Mesodermal cell (in vitro differentiated cells): ENCODE measurements at regions not wholly inside any gene's neighbourhood (a gene's known extent, or its start where the extent isn't known, plus 50 kb on each side); places are given as distances from the start of the nearest gene placed in this dataset.
"Not testable (repeated sequence)": the region's sequence is repeated elsewhere in the genome, so short reads cannot be mapped to it uniquely, and the experiment has no call there.

Experiments
- H3K27ac ChIP-seq: 2 replicates; pipeline ENCODE4 v1.7.0; 2013; ENCODE audit warnings: mild to moderate bottlenecking, low read depth, low read length, moderate library complexity; ENCODE audit not compliant: severe bottlenecking
- H3K36me3 ChIP-seq: 2 replicates; pipeline ENCODE4 v1.7.1; 2013; ENCODE audit warnings: mild to moderate bottlenecking, low read length, moderate library complexity; ENCODE audit not compliant: control insufficient read depth, insufficient read depth
- H3K4me1 ChIP-seq: one replicate; pipeline ENCODE4 v1.7.1; 2013; ENCODE audit warnings: mild to moderate bottlenecking, low read length; ENCODE audit not compliant: insufficient read depth, control insufficient read depth, poor library complexity, severe bottlenecking
- H3K4me3 ChIP-seq: 2 replicates; pipeline ENCODE4 v1.7.0; 2013; ENCODE audit warnings: low read length, control low read depth, mild to moderate bottlenecking; ENCODE audit not compliant: insufficient read depth, poor library complexity, severe bottlenecking; ENCODE audit errors: extremely low read depth
- H3K9me3 ChIP-seq: 2 replicates; pipeline ENCODE4 v1.7.1; 2013; ENCODE audit warnings: mild to moderate bottlenecking, low read length, moderate library complexity; ENCODE audit not compliant: control insufficient read depth
- WGBS, 2 experiments: methylation state at CpG; one replicate each; pipeline ENCODE4 v1.1.5; 2013; ENCODE audit warnings: missing lambda C conversion rate in 2 of 2; ENCODE audit not compliant: insufficient coverage in 2 of 2; 5-methylcytosine and 5-hydroxymethylcytosine counted together

DNA sequence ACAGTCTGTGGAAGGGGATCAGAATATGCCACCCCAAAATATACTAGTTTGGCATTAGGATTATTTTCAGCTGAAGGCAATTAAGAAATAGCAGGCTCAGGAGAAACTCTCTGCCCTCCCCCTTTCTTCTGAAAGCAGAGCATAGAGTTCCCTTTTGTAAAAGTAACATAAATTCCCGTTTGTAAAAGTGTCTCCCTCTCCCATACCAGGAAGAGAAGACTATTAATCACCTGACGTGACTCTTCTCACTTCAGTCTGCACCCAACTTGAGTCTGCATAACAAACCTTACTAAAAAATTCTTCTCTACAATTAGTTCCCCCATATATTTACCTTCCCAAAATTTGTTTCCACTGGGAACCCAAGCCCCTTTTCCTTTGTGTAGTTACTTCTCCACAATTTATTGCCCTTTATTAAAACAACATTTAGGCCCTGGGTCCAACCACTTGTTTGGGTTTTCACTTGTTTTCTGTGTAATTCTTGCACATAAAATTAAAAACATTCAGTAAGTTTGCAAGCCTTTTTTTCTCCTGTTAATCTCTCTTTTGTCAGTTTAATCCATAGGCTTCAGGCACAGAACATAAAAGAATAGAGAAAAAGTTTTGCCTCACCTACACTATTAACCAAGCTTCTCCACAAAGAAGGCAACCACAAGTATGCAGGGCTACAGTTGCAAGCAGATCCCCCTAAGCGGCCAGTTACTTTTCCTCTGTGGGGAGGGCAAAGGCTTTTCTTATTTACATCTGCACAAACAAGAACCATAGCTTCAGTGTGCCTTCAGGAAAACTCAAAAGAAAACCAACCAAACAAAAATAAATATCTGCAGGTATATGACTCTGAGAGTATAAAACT lies 73.8 kb upstream of the EPCAM start:
- H3K9me3 ChIP-seq: no peaks in the 10 kb centered on the region
- no peak overlapping the region for H3K27ac ChIP-seq
- no peaks in the 10 kb centered on the region for H3K36me3 ChIP-seq
- WGBS, 2 experiments: 40 to 59% methylated on average over 1 to 2 of the region's 3 CpGs
- no peaks in the 10 kb centered on the region for H3K4me1 ChIP-seq
- no peak overlapping the region for H3K4me3 ChIP-seq

DNA sequence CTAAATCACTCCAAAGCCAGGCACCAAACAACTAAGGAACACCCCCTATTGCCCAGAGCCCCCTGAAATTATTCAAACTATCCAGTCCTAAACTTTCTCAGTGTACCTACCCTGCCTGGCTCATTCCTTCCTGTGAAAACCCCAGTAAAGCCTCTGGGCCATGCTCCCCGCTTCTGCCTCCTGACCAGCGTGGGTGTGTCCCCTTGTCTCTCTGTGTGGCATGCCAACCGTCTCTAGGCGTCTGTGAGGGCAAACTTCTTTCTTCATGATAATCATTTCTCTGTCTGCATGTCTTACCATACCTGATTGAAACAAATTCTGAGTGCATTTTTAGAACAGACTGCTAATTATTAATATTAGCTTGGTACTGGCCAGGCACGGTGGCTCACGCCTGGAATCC lies 75.1 kb upstream of the EPCAM start:
- WGBS, 2 experiments: 94 to 98% methylated on average over 4 to 6 of the region's 6 CpGs
- Histone ChIP-seq H3K4me1 (no peaks in the 10 kb centered on the region), H3K27ac (no peak overlapping the region), H3K36me3 (no peaks in the 10 kb centered on the region), H3K4me3 (no peak overlapping the region), H3K9me3 (no peaks in the 10 kb centered on the region)

DNA sequence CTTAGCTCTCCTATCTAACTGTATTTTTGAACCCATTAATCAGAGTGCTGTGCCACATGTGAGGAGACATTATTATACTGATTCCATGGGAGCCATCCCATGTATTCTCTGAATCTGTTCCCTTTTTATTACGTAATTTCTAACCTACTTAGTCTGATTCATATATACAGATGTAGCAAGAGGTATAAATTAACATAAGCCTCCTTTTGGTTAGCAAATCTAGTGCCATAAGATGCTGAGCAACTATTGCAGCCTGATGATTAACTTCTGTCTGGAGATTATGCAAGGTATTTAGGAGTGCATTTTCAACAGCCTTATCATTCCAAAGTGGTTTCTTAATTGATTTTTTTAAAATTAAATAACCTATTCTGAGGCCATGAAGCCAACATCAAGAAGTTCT lies 80.2 kb upstream of the EPCAM start:
- WGBS, 2 experiments: no CpG with 5 or more reads among the region's 1 CpG
- Histone ChIP-seq H3K4me3 (no peak overlapping the region), H3K27ac (no peak overlapping the region), H3K36me3 (no peaks in the 10 kb centered on the region), H3K4me1 (peaks cover 13% of the 10 kb centered on the region), H3K9me3 (no peaks in the 10 kb centered on the region)

DNA sequence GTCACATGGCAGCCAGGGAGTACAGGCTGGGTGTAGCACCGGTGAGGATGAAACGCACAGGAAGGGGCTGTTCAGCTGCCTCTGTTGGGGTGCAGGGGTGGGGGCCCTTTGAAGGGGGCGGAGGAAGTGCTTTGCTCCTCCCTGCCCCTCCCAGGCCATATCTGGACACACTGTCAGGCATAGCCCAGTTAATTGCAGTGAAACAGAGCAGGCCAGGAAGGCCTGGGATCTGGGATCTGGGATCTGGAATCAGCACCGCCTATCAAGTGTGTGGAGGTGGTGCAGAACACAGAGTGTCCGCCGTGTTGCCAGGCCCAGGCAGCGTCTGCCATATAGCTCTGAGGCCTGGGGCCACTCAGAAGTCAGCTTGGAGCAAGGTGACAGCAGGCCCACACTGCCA lies 85.5 kb upstream of the EPCAM start:
- peaks cover 9% of the 10 kb centered on the region for H3K9me3 ChIP-seq
- no peak overlapping the region for H3K4me3 ChIP-seq
- peaks cover 15% of the 10 kb centered on the region for H3K4me1 ChIP-seq
- no peak overlapping the region for H3K27ac ChIP-seq
- no peaks in the 10 kb centered on the region for H3K36me3 ChIP-seq
- WGBS, 2 experiments: 87 to 91% methylated on average over 4 to 5 of the region's 7 CpGs

DNA sequence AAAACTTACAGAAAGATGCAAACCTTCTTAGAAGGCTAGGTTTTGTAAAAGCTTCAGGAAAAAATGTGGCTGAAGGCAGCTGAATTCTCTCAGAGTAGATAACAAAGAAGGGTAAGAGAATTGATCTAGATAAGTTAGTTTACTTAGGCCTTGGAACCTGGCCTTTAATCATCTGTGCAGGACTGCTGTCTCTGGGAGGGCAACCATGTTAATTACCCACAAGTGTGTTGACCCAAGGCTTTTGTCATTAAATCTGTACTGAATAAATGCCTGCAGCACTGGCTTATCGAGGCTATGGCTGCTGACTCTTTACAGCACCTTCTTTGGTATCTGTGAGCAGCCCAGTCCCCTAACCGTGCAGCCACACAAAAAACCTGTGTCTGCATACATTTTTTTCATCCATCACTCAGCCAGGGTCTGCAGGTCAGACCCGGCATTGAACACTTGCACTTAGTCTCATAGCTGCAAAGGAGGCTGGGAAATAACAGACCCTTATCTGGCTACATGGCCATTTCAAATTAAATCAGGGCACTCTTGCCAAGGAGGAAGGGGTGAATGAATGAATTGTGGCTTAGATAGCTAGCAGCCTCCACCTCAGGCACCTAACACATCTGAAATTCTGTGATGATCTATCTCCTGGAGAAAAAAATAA lies 86.4 kb upstream of the EPCAM start:
- Histone ChIP-seq H3K27ac (peak overlapping the region; percentile 1), H3K4me3 (no peak overlapping the region), H3K9me3 (peaks cover 9% of the 10 kb centered on the region), H3K36me3 (no peaks in the 10 kb centered on the region), H3K4me1 (peaks cover 14% of the 10 kb centered on the region)
- WGBS, 2 experiments: 88% methylated on average over 2 to 3 of the region's 3 CpGs

DNA sequence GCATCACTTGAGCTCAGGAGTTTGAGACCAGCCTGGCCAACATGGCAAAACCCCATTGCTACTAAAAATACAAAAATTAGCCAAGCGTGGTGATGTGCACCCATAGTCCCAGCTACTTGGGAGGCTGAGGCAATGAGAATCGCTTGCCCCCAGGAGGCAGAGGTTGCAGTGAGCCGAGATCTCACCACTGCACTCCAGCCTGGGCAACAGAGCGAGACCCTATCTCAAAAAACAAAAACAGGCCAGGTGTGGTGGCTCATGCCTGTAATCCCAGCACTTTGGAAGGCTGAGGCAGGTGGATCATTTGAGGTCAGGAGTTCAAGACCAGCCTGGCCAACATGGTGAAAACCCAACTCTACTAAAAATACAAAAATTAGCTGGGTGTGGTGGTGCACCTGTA lies 89.6 kb upstream of the EPCAM start:
- WGBS, 2 experiments: 88 to 92% methylated on average over 4 of the region's 4 CpGs
- not testable (repeated sequence) for H3K4me3 ChIP-seq, H3K4me1 ChIP-seq

DNA sequence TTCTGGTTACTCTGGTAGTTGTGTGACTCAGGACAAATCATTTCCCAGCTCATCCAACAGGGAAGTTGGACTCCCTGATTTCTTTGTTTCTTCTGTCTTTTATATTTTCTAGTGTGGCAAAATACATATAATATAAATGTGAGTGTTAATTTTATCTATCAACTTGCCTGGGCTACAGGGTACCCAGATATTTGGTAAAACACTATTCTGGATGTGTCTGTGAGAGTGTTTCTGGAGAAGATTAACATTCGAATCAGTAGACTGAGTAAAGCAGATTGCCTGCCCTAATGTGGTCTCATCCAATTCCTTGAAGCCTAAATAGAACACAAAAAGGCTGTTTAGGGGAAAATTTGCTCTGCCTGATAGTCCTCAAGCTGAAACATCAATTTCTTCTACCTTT lies 91.1 kb upstream of the EPCAM start:
- peaks cover 14% of the 10 kb centered on the region for H3K4me1 ChIP-seq
- H3K9me3 ChIP-seq: peaks cover 3% of the 10 kb centered on the region
- H3K4me3 ChIP-seq: no peak overlapping the region
- no peak overlapping the region for H3K27ac ChIP-seq
- H3K36me3 ChIP-seq: no peaks in the 10 kb centered on the region
- WGBS, 2 experiments: no CpG with 5 or more reads among the region's 1 CpG

More for the DNA sequence above, 89.6 kb upstream of the EPCAM start:
- H3K27ac ChIP-seq, H3K9me3 ChIP-seq, H3K36me3 ChIP-seq: not testable (repeated sequence)

DNA sequence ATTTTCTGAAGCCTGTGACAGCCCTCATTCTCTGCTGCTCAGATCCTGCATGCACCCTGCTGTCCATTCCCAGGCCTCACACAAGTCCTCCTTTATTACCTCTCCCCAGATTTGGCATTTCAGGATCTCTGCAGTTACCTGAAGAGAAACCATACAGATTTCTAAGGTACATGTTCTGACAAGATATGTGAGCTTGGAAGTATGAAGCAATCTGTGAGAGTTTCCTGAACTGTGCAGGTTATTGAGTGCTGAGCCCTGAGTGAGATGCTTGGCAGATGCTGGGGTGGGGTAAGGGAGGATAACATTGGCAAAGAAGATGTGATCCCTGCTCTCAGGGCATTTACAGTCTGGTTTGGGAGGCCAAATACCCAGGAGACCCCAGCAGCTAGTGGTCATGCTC lies 91.9 kb upstream of the EPCAM start:
- Histone ChIP-seq H3K9me3 (no peaks in the 10 kb centered on the region), H3K36me3 (no peaks in the 10 kb centered on the region), H3K4me1 (peaks cover 17% of the 10 kb centered on the region), H3K27ac (no peak overlapping the region), H3K4me3 (no peak overlapping the region)

DNA sequence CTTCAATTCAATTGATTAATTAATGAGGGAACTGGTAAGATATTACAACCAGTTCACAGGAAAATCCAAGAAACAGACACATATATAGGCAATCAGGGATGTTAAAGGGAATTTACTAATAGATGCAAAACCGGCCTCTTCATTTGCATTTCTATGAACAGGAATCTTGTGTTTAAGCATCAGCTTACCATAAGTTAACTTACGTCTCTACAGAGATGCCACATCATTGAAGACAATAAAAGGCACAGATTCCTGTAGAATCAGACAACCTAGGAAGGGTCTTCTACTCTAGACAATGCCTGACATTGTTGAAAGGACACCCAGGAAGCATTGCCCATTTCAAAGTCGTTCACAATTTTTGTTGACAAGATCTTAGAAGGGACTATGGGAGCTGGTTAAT lies 93.0 kb upstream of the EPCAM start:
- Histone ChIP-seq H3K4me1 (peaks cover 21% of the 10 kb centered on the region), H3K36me3 (no peaks in the 10 kb centered on the region), H3K9me3 (no peaks in the 10 kb centered on the region), H3K4me3 (no peak overlapping the region), H3K27ac (no peak overlapping the region)
- 60 to 88% methylated on average over 1 of the region's 3 CpGs for WGBS, 2 experiments

DNA sequence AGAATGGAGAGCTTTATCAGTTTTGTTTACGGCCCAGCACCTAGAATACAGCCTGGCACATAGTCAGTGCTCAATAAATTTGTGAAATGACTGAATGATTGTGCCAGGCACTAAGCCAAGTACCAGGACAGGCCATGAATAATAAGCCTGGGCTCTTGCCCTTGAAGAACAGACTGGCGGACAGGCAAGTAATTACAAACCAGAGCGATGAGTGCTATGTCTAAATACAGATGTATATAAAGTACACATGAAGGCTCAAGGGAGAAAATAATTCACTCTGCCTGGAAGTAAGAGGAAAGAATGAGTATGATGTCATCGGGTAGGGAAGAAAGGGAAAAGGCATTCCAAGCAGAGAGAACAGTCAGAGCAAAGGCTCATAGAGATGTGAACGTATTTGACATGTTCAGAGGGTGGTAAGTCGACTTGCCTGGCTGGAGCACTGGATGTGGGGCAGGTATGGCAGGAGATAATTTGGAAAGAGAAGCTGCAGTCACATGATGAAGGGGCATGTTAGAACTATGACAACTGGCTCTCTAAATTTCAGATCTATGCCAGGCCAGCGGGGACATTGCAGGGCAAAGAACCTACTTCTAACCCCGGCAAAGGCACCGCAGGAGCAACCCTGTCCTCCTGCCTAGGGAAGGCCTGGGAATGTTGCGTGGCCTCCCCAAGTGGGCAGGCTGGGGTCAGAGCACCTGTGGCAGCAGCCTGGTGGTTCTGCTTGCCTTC lies 94.9 kb upstream of the EPCAM start:
- 91% methylated on average over 9 to 10 of the region's 10 CpGs for WGBS, 2 experiments
- H3K27ac ChIP-seq: no peak overlapping the region
- H3K36me3 ChIP-seq: no peaks in the 10 kb centered on the region
- no peak overlapping the region for H3K4me3 ChIP-seq
- H3K4me1 ChIP-seq: peaks cover 32% of the 10 kb centered on the region
- H3K9me3 ChIP-seq: no peaks in the 10 kb centered on the region
